ENCODE measurements at regions not wholly inside any gene's neighbourhood (a gene's known extent, or its start where the extent isn't known, plus 50 kb on each side); places are given as distances from the start of the nearest gene placed in this dataset.

DNA sequence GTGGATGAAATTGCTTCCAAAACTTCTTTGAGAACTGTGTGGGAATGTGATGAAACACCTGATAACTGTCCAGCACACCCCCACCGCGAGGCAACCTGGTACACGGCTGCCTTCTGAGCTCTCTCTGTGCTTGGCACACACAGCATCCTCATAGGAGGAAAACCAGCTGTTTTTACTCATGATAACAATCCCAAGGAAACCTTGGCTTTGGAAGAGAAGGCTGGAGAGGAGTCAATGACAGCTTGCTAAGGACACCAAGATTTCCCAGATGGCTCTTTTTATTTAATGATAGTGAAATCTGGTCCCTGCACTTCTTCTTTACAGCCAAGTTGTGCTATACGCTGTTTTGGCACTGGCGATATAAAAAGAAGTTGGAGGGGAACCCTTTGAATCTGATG lies 232.5 kb upstream of the FN1 start:
- no peaks in the 10 kb centered on the region for H3K79me2 ChIP-seq (replicated peaks; ENCODE audit: insufficient read depth, low read length)
- H3F3A ChIP-seq (ENCODE audit: insufficient read depth, low read length, poor library complexity, severe bottlenecking) = no peaks in the 10 kb centered on the region
- no peak overlapping the region for H3K4me2 ChIP-seq (ENCODE audit: low read length)
- H4K20me1 ChIP-seq (ENCODE audit: insufficient read depth) = no peaks in the 10 kb centered on the region
- no peaks in the 10 kb centered on the region for H3K9me2 ChIP-seq (ENCODE audit: insufficient read depth, low read length)
- H3K9me3 ChIP-seq (ENCODE audit: low read length) = no peaks in the 10 kb centered on the region
- H2AFZ ChIP-seq (ENCODE audit: low read depth, low read length) = no peak overlapping the region
- no peaks in the 10 kb centered on the region for H3K36me3 ChIP-seq (ENCODE audit: insufficient read depth, low read length)
- H3K4me3 ChIP-seq (ENCODE audit: low read length) = no peak overlapping the region
- TF ChIP-seq MXI1 (conservative IDR thresholded peaks at IDR 0.05; ENCODE audit: poor library complexity, severe bottlenecking) = no peak
- TF ChIP-seq EZH2 (IDR thresholded peaks at IDR 0.05; ENCODE audit: borderline replicate concordance, insufficient read depth, low read length, poor library complexity, severe bottlenecking) = no peak
- TF ChIP-seq, protein P1, sequence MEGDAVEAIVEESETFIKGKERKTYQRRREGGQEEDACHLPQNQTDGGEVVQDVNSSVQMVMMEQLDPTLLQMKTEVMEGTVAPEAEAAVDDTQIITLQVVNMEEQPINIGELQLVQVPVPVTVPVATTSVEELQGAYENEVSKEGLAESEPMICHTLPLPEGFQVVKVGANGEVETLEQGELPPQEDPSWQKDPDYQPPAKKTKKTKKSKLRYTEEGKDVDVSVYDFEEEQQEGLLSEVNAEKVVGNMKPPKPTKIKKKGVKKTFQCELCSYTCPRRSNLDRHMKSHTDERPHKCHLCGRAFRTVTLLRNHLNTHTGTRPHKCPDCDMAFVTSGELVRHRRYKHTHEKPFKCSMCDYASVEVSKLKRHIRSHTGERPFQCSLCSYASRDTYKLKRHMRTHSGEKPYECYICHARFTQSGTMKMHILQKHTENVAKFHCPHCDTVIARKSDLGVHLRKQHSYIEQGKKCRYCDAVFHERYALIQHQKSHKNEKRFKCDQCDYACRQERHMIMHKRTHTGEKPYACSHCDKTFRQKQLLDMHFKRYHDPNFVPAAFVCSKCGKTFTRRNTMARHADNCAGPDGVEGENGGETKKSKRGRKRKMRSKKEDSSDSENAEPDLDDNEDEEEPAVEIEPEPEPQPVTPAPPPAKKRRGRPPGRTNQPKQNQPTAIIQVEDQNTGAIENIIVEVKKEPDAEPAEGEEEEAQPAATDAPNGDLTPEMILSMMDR (IDR thresholded peaks at IDR 0.05; ENCODE audit: poor library complexity, severe bottlenecking) = no peak
- no peak for TF ChIP-seq EP300 (conservative IDR thresholded peaks at IDR 0.05; ENCODE audit: poor library complexity, severe bottlenecking)
- TF ChIP-seq TAF1 (IDR thresholded peaks at IDR 0.05; ENCODE audit: low read depth) = no peak
- TF ChIP-seq RAD21 (conservative IDR thresholded peaks at IDR 0.05) = no peak
- TF ChIP-seq POLR2AphosphoS5 (IDR thresholded peaks at IDR 0.05) = no peak
- TF ChIP-seq SMC3 (conservative IDR thresholded peaks at IDR 0.05; ENCODE audit: poor library complexity) = no peak
- TF ChIP-seq, protein P2, sequence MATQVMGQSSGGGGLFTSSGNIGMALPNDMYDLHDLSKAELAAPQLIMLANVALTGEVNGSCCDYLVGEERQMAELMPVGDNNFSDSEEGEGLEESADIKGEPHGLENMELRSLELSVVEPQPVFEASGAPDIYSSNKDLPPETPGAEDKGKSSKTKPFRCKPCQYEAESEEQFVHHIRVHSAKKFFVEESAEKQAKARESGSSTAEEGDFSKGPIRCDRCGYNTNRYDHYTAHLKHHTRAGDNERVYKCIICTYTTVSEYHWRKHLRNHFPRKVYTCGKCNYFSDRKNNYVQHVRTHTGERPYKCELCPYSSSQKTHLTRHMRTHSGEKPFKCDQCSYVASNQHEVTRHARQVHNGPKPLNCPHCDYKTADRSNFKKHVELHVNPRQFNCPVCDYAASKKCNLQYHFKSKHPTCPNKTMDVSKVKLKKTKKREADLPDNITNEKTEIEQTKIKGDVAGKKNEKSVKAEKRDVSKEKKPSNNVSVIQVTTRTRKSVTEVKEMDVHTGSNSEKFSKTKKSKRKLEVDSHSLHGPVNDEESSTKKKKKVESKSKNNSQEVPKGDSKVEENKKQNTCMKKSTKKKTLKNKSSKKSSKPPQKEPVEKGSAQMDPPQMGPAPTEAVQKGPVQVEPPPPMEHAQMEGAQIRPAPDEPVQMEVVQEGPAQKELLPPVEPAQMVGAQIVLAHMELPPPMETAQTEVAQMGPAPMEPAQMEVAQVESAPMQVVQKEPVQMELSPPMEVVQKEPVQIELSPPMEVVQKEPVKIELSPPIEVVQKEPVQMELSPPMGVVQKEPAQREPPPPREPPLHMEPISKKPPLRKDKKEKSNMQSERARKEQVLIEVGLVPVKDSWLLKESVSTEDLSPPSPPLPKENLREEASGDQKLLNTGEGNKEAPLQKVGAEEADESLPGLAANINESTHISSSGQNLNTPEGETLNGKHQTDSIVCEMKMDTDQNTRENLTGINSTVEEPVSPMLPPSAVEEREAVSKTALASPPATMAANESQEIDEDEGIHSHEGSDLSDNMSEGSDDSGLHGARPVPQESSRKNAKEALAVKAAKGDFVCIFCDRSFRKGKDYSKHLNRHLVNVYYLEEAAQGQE (IDR thresholded peaks at IDR 0.05; ENCODE audit: borderline replicate concordance) = no peak
- H3K9ac ChIP-seq (ENCODE audit: low read length) = no peak overlapping the region
- H3K27me3 ChIP-seq (ENCODE audit: insufficient read depth, low read depth, low read length) = no peaks in the 10 kb centered on the region
- no peak overlapping the region for H3K27ac ChIP-seq (ENCODE audit: low read length)

DNA sequence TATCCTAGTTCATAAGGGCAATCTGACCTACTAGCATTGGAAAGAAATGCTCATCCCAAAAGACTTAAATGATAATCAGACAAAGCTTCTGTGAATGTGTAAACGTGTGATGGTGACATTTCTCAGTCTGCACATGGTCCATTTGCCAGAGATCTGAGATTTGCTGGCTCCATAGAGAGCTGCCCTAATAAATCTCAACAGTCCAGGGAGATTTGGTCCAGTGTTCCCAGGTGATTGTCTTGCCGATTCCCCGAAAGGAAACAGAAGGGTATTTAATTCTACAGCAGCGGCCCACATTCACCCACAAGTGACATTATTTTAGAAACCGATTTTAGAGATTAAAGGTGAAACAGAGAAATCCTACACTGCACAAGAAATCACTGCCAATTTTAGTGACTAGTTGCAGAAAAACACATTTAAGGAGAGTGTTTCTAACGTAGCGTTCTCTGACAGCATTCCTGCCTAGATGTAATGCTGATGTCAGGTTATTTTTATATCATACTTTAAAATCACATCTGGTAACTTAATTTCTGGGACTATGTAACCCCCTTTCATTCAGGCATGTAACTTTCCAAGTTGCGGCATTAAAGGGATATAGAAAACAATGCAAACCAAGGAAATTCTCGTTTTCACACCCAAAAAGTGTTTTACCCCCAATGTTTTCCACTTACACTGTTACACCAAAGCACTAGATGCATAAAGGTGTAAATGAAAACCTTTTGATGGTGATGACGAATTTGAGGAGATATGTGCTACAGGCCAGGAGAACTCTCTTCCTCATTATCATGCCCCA lies 231.9 kb upstream of the FN1 start:
- Histone ChIP-seq H3K9me2 (ENCODE audit: insufficient read depth, low read length) (no peaks in the 10 kb centered on the region), H2AFZ (ENCODE audit: low read depth, low read length) (no peak overlapping the region), H3K9me3 (ENCODE audit: low read length) (no peaks in the 10 kb centered on the region), H3K36me3 (ENCODE audit: insufficient read depth, low read length) (no peaks in the 10 kb centered on the region), H3K27me3 (ENCODE audit: insufficient read depth, low read depth, low read length) (no peaks in the 10 kb centered on the region), H3K4me2 (ENCODE audit: low read length) (no peak overlapping the region), H3F3A (ENCODE audit: insufficient read depth, low read length, poor library complexity, severe bottlenecking) (no peaks in the 10 kb centered on the region), H3K79me2 (replicated peaks; ENCODE audit: insufficient read depth, low read length) (no peaks in the 10 kb centered on the region), H3K9ac (ENCODE audit: low read length) (no peak overlapping the region), H3K27ac (ENCODE audit: low read length) (no peak overlapping the region), H4K20me1 (ENCODE audit: insufficient read depth) (no peaks in the 10 kb centered on the region), H3K4me3 (ENCODE audit: low read length) (no peak overlapping the region)
- TF ChIP-seq EP300 (conservative IDR thresholded peaks at IDR 0.05; ENCODE audit: poor library complexity, severe bottlenecking) (no peak), TAF1 (IDR thresholded peaks at IDR 0.05; ENCODE audit: low read depth) (no peak), SMC3 (conservative IDR thresholded peaks at IDR 0.05; ENCODE audit: poor library complexity) (no peak)
- TF ChIP-seq, protein P2 (IDR thresholded peaks at IDR 0.05; ENCODE audit: borderline replicate concordance) = no peak
- TF ChIP-seq, protein P1 (IDR thresholded peaks at IDR 0.05; ENCODE audit: poor library complexity, severe bottlenecking) = no peak

All from neural cell (in vitro differentiated cells).